DMS 273 treated with DMSO at 0.1 percent for 48 hours (cell line): ENCODE measurements at regions not wholly inside any gene's neighbourhood (a gene's known extent, or its start where the extent isn't known, plus 50 kb on each side); places are given as distances from the start of the nearest gene placed in this dataset.
A peak's percentile ranks its signal among the peaks of the same experiment; 100 is the strongest.

ENCODE experiments used
- DNase-seq: peaks from one replicate; lab custom pipeline; 2025; lab: John Stamatoyannopoulos, UW

- DNase-seq = no peak
Measured at GRCh38 chr2:106629981-106630380, 142.8 kb downstream of the CD8B2 start.

GRCh38 chr2:106631281-106631680 is 144.1 kb downstream of the CD8B2 start:
- no peak for DNase-seq

DNA sequence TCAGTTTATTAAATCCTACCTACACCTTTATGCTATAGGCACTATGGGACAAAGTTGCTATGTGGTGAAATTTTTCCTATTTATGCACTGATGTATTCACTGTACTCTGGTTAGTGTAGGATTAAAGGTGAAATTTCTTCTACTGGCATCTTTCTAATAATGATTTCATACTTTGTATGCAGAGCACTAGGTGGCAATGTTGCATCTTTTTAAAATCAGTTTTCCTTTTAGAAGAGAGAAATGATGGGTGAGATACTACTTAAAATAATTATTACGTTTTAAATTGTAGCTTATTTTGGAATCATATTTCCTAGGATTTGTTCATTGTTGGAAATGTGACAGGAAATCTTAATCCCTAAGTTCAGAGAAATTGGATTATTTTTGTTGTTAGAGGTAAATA is 150.9 kb downstream of the CD8B2 start:
- DNase-seq = no peak

DNA sequence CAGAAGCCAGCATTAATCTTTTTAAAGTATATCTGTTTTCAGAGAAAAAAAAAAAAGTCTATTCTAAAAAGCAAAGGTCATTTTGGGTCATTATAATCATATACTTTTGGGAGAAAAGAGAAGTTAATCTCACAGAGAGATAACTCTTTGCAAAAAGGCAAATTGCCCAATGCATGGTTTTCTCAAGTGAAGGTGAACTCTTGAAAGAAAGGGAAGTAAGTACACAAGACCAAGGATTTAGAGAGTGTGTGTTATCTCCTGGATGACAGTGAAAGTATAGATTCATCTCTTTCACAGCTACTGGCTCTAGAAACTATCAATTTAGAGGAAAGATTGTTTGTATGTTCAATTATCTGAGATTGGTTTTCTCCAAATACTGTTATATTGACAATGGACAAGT is 151.4 kb downstream of the CD8B2 start:
- no peak for DNase-seq

- DNase-seq = no peak
Measured at GRCh38 chr2:106642679-106643078, 155.5 kb downstream of the CD8B2 start.

GRCh38 chr2:106644623-106645022 is 157.5 kb downstream of the CD8B2 start:
- no peak for DNase-seq

DNA sequence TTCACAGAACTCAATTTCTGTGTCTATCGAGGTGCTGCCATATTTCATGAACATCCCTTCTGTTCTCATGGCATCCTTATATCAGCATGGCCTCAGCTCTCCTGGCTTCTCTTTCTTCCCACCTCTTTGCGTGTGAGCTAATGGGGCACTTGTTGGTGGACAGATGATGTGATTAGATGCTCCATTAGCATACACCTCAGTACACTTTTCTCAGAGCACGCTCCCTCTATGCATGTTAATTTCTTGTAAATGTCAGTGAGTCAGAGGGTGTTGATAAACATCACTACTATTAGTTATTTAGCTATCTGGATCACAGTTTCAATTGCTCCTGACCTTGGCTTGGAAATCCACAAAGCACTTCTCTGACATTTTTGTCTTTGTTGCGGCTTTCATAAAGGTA is 159.4 kb downstream of the CD8B2 start:
- no peak for DNase-seq

- no peak for DNase-seq
Measured at GRCh38 chr2:106649306-106649705, 162.1 kb downstream of the CD8B2 start.

DNA sequence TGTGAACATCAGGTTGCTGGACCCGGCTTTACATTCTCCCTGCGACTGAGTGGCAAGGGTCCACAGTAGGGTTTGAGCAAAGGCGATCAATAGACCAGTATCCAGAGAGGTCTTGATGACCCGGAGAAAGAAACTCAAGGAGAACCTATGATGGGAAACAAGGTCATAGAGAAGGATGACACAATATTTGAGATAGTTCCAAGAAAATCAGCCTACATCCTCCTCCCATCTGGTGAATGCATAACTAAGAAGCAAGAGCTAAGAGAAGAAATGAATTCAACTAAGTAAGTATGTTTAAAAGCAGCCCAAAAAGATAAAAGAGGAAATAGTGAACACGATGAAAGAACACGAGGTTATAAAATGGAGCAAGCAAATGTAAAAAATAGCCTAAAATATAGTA is 166.3 kb downstream of the CD8B2 start:
- DNase-seq = no peak

DNA sequence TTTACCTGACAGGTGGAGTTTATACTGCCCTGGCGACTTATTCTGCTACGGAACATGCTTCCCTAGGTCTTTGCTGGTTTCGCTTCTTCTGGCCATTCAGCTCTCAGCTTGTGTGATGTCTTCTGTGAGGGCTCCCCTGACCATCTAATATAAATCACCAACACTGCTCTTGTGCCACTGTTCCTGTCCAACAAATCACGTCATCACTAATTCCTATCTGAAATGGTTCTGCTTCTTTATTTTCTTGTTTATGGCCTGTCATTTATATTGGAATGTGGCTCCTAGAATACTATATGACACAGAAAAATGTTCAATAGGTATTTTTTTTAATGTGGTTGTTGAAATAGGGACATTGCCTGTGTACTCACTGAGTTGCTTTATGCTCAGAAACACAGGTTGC is 171.5 kb downstream of the CD8B2 start:
- no peak for DNase-seq

DNA sequence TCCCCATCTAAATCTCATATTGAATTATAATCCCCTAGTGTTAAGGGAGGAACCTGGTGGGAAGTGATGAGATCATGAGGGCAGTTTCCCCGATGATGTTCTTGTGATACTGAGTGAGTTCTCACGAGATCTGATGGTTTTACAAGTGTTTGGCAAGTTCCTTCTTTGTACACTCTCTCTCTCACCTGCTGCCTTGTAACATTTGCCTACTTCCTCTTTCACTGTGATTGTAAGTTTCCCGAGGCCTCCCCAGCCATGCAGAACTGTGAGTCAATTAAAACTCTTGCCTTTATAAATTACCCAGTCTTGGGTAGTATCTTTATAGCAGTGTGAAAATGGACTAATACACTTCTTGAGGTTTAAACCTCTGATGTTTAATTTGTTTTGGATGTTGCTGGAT is 177.5 kb downstream of the CD8B2 start:
- DNase-seq = no peak

GRCh38 chr2:106667478-106668070 is 180.4 kb downstream of the CD8B2 start:
- no peak for DNase-seq

DNA sequence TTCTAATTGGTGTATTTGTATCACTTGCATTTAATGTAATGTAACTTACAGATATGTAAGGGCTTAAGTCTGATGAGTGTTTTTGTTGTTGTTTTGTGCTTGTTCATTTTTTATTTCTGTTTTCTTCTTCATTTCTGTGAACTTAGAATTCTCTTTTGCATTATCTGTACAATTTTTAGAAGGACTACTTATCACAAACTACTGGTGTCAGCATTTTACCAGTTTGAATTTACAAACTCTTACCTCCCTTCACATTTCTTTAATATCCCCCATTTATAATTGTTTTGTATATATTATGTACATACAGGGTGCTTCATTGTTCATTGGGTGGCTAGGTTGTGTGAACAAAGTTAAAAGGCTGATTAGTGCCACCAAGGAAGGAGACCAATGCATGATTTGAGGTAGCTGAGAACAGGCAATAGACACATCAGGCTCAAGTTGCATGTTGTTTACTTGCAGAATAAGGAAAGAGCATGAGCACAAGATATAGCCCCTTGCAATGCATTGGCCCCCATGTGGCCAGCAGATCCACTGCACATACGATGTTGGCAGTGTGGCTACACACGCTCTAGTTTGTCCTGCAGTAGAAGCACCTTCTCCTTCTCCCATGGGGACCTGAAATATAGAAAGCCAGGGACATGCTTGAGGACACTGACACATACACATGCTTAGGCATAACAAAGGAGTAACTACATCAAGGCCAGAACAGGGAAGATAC is 198.2 kb downstream of the CD8B2 start:
- DNase-seq = no peak

- no peak for DNase-seq
Measured at GRCh38 chr2:106686814-106687213, 199.2 kb downstream of the ST6GAL2 start.

- no peak for DNase-seq
Measured at GRCh38 chr2:106694964-106695470, 190.9 kb downstream of the ST6GAL2 start.

GRCh38 chr2:106695919-106696318 is 190.0 kb downstream of the ST6GAL2 start:
- DNase-seq = peak; percentile 13

GRCh38 chr2:106700616-106701015 is 185.4 kb downstream of the ST6GAL2 start:
- DNase-seq = no peak

- DNase-seq = no peak
Measured at GRCh38 chr2:106701203-106702022, 184.6 kb downstream of the ST6GAL2 start.

DNA sequence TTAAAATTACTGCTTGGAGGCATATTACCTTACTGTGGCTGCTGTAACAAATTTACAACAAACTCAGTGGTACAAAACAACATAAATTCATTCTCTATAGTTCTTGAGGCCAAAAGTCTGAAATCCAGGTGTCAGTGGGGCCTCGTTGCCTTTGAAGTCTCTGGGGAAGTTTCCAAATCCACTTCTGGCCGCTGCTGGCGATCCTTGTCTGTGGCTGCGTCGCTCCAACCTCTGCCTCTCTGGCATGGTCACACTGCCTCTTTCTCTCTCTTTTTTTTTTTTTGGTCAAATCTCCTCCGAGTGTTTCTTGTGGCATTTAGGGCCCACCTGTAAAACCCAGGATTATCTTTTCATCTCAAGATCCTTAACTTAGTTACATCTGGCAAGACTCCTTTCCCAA is 182.8 kb downstream of the ST6GAL2 start:
- DNase-seq = no peak

DNA sequence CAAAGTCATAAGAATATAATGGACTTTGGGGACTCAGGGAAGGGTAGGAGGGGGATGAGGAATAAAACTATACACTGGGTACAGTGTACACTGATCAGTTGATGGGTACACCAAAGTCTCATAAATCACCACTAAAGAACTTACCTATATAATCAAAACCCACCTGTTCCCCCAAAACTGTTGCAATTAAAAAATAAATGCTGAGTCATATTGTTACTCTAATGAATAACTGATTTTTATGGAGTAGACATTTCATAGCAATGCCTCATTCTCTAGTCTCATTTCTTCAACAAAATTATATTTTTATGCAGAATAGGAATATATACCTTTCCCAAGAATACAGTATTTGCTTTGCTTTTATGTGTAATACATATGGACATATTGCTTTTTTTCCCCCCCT is 181.2 kb downstream of the ST6GAL2 start:
- DNase-seq = no peak

DNA sequence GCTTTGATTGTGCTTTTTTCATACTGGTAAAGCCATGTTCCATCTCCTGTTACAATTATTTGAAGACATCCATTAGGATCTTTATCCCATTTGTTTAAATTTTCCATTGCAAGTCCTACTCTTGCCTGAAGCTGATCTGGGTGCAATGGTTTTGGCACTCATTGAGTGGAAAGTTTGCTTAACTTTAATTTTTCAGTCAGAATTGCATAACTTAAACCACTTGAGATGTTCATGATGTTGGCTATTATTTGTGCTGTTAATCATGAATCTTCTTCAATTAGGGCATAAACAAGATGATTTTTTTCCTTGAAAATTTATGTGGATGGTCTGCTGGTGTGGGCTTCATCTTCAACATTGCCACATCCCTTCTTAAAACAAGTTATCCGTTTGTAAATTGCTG is 180.1 kb downstream of the ST6GAL2 start:
- no peak for DNase-seq

- no peak for DNase-seq
Measured at GRCh38 chr2:106706283-106706682, 179.7 kb downstream of the ST6GAL2 start.

DNA sequence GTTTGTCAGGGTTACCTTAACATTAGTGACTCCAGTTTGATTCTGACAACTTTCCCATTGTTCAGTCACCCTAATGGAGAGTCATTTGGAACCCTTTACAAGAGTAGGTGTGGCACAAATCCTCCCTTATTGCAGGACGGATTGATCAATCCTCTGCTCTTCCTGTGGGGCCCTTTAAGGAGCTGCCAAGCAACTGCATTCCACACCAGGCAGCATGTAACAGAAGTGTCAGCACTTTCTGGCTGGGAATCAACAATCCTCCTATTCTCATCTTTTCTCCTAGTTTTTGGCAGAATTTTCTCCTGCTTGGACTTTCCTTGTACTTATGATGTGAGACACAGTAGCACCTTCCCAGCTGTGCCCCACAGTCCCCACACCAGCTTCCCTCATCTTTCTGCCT is 177.8 kb downstream of the ST6GAL2 start:
- no peak for DNase-seq
